ENCODE measurements at regions not wholly inside any gene's neighbourhood (a gene's known extent, or its start where the extent isn't known, plus 50 kb on each side); places are given as distances from the start of the nearest gene placed in this dataset.

GRCh38 chr11:80436547-80436946 lies 995.7 kb upstream of the TENM4 start:
- Histone ChIP-seq H3K4me1 (no peaks in the 10 kb centered on the region), H3K9me3 (no peaks in the 10 kb centered on the region), H3K4me3 (no peak overlapping the region), H3K36me3 (no peaks in the 10 kb centered on the region), H3K27ac (no peak overlapping the region), H3K27me3 (no peaks in the 10 kb centered on the region)
- ATAC-seq (no peak), DNase-seq (no peak)
- 51 to 63% (median 59%) methylated on average over 1 of the region's 1 CpG for WGBS, 4 donors
- TF ChIP-seq, protein P1, sequence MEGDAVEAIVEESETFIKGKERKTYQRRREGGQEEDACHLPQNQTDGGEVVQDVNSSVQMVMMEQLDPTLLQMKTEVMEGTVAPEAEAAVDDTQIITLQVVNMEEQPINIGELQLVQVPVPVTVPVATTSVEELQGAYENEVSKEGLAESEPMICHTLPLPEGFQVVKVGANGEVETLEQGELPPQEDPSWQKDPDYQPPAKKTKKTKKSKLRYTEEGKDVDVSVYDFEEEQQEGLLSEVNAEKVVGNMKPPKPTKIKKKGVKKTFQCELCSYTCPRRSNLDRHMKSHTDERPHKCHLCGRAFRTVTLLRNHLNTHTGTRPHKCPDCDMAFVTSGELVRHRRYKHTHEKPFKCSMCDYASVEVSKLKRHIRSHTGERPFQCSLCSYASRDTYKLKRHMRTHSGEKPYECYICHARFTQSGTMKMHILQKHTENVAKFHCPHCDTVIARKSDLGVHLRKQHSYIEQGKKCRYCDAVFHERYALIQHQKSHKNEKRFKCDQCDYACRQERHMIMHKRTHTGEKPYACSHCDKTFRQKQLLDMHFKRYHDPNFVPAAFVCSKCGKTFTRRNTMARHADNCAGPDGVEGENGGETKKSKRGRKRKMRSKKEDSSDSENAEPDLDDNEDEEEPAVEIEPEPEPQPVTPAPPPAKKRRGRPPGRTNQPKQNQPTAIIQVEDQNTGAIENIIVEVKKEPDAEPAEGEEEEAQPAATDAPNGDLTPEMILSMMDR (IDR thresholded peaks at IDR 0.05) = no peak
- TF ChIP-seq POLR2A (IDR thresholded peaks at IDR 0.05) = no peak
- intact Hi-C loops (cut with DNase I) = no loop called here

DNA sequence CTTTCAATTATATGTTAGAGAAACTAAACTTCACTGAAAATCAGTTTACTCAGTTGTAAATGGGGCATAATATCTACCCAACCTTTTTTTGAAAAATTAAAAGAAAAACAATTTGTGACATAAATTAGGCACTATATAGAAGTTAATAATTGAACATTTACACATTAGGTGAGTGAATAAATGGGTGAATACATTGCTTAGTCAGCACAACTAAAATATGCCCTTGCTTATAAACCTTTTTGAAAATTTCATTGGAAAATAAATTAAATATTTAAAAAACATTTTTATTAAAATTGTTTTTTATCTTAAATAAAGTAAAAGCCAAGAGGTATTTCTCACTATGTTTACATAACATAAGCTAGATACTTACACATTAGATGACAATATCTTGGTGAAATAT lies 994.5 kb upstream of the TENM4 start:
- Histone ChIP-seq H3K36me3 (no peaks in the 10 kb centered on the region), H3K9me3 (no peaks in the 10 kb centered on the region), H3K27me3 (no peaks in the 10 kb centered on the region), H3K27ac (no peak overlapping the region), H3K4me3 (no peak overlapping the region), H3K4me1 (no peaks in the 10 kb centered on the region)
- no peak for ATAC-seq
- intact Hi-C loops (cut with DNase I) = no loop called here
- no peak for TF ChIP-seq POLR2A (IDR thresholded peaks at IDR 0.05)
- TF ChIP-seq, protein P1 (IDR thresholded peaks at IDR 0.05) = no peak
- no peak for DNase-seq

DNA sequence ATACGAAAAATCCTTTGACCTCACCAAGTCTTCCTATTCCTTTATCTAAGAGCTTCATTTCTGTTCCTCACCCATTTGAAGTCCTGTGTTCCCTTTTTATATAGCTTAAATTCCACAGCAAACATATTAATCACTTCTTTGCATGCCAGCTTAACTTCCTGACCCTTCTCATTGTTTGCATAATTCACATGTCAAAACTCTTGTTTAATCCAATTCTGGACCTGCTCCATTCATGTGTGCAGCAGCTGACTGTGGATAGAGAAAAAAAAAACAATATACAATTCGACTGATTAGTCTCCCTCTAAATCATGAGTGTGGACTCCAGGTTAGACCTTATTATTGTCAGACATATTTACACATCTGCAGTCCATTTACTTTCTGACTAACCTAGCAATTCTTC lies 991.2 kb upstream of the TENM4 start:
- Histone ChIP-seq H3K4me3 (no peak overlapping the region), H3K9me3 (no peaks in the 10 kb centered on the region), H3K36me3 (no peaks in the 10 kb centered on the region), H3K4me1 (no peaks in the 10 kb centered on the region), H3K27me3 (no peaks in the 10 kb centered on the region), H3K27ac (no peak overlapping the region)
- no peak for DNase-seq
- WGBS, 4 donors = 55 to 69% (median 64%) methylated on average over 2 of the region's 2 CpGs
- ATAC-seq = no peak
- TF ChIP-seq, protein P1 (IDR thresholded peaks at IDR 0.05) = no peak
- TF ChIP-seq POLR2A (IDR thresholded peaks at IDR 0.05) = no peak
- intact Hi-C loops (cut with DNase I) = no loop called here

DNA sequence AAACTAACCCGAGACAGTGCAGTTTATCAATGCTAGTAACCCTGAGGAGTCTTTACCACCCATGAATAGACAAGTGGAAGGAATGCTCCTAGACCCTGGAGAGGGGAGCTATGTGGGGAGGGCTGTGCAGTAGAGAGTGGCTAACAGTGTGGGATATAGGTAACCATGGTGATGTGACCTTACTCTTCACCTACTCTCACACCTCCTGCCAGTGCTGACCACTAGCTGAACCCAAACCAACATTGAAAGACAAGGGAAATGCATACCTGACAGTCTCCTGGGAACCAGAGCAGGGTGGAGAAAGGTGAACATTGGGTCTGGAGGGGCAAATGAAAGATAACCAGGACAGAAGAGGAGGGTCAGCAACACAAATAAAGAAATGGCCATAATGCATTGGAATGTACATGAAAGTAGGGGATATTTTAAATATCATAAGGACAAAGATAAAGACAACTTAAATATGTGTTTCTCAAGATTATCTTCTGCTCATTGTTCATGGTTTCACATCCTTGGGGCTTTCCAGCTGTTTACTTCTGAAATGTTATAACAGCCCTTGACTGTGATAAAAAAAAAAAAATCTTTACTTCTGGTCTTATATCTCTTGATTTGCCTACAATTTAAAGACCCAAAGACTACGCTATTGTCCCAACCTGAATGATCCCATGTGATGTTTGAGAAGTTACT lies 983.3 kb upstream of the TENM4 start:
- TF ChIP-seq, protein P1 (IDR thresholded peaks at IDR 0.05) = no peak
- no peak for TF ChIP-seq POLR2A (IDR thresholded peaks at IDR 0.05)
- Histone ChIP-seq H3K36me3 (no peaks in the 10 kb centered on the region), H3K4me3 (no peak overlapping the region), H3K4me1 (no peaks in the 10 kb centered on the region), H3K27ac (no peak overlapping the region), H3K27me3 (no peaks in the 10 kb centered on the region), H3K9me3 (no peaks in the 10 kb centered on the region)
- ATAC-seq (no peak), DNase-seq (no peak)
- 61 to 69% (median 64%) methylated on average over 2 of the region's 2 CpGs for WGBS, 4 donors
- intact Hi-C loops (cut with DNase I) = no loop called here

Measured in heart left ventricle (tissue), 16 donors.